GM18907 (cell line): ENCODE measurements at regions not wholly inside any gene's neighbourhood (a gene's known extent, or its start where the extent isn't known, plus 50 kb on each side); places are given as distances from the start of the nearest gene placed in this dataset.
"Not testable (repeated sequence)": the region's sequence is repeated elsewhere in the genome, so short reads cannot be mapped to it uniquely, and the experiment has no call there.

Source experiments
- ATAC-seq: cut with Tn5 transposase; IDR thresholded peaks from one replicate; pipeline ENCODE4 v1.9.1; 2021; ENCODE audit warnings: mild to moderate bottlenecking, moderate library complexity; ENCODE audit not compliant: unreplicated experiment

GRCh38 chr11:67776852-67777520 is 102.6 kb upstream of the ALDH3B2 start:
- no peak for ATAC-seq

GRCh38 chr11:67774175-67774574 is 99.8 kb upstream of the ALDH3B2 start:
- ATAC-seq, result not testable (repeated sequence)

GRCh38 chr11:67768001-67768730 is 93.7 kb upstream of the ALDH3B2 start:
- not testable (repeated sequence) for ATAC-seq

GRCh38 chr11:67761211-67761610 is 86.8 kb upstream of the ALDH3B2 start:
- ATAC-seq, result not testable (repeated sequence)

- not testable (repeated sequence) for ATAC-seq
These were observed 84.9 kb upstream of the ALDH3B2 start for GRCh38 chr11:67759321-67759720.

GRCh38 chr11:67758467-67758866 is 84.0 kb upstream of the ALDH3B2 start:
- ATAC-seq, result not testable (repeated sequence)

GRCh38 chr11:67758009-67758408 is 83.6 kb upstream of the ALDH3B2 start:
- ATAC-seq, result not testable (repeated sequence)

- ATAC-seq, result not testable (repeated sequence)
These were observed 79.4 kb upstream of the ALDH3B2 start for GRCh38 chr11:67753820-67754219.

- ATAC-seq, result no peak
These were observed 70.8 kb upstream of the ALDH3B2 start for GRCh38 chr11:67745181-67745726.

- ATAC-seq, result not testable (repeated sequence)
These were observed 69.8 kb upstream of the ALDH3B2 start for GRCh38 chr11:67744231-67744630.

- not testable (repeated sequence) for ATAC-seq
These were observed 63.8 kb upstream of the ALDH3B2 start for GRCh38 chr11:67738231-67738630.

- ATAC-seq, result not testable (repeated sequence)
These were observed 63.2 kb upstream of the ALDH3B2 start for GRCh38 chr11:67737562-67738080.

GRCh38 chr11:67732045-67732787 is 57.8 kb upstream of the ALDH3B2 start:
- no peak for ATAC-seq

GRCh38 chr11:67731583-67731982 is 57.2 kb upstream of the ALDH3B2 start:
- ATAC-seq, result no peak

- ATAC-seq, result not testable (repeated sequence)
These were observed 53.7 kb upstream of the ALDH3B2 start for GRCh38 chr11:67728163-67728571.

GRCh38 chr11:67727066-67728040 is 52.9 kb upstream of the ALDH3B2 start:
- ATAC-seq, result not testable (repeated sequence)
